Effector CD4-positive, alpha-beta T cell (primary cell): ENCODE measurements at regions not wholly inside any gene's neighbourhood (a gene's known extent, or its start where the extent isn't known, plus 50 kb on each side); places are given as distances from the start of the nearest gene placed in this dataset.

Experiments used
- DNase-seq: peaks from one replicate; pipeline ENCODE4 v3.0.0-alpha.2; 2020

DNA sequence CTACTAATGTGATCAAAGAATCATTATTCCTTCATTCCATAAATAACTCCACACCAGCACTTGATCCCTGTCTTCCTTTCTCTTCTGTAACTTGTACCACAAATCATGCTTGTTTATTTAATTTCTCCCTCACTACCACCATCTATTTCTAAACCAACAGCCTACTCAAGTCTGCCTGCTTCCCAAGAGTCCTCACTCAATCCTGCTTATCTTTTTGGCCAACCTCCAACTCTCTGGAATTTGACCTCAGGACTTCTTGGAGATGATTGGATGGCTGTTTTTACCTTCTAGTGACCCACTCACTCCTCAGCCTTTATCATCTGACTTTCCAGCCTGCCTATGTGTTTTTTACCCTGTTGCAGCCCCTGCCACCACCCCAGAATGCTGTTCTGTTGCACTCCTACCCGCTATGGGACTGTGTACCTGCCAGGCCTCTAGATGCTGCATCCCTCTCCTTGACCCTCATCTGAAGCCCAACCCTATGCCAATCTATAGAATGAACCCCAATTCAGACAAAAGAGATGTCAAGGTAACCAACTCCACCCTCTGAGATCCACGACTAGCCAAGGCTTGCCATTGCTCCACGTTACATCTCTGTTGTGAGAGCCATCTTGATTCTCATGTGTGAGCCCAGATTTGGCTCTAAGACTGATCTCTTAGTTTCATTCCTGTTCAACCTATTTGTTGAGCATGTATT lies 150.2 kb upstream of the PLEKHG7 start:
- no peak for DNase-seq

DNA sequence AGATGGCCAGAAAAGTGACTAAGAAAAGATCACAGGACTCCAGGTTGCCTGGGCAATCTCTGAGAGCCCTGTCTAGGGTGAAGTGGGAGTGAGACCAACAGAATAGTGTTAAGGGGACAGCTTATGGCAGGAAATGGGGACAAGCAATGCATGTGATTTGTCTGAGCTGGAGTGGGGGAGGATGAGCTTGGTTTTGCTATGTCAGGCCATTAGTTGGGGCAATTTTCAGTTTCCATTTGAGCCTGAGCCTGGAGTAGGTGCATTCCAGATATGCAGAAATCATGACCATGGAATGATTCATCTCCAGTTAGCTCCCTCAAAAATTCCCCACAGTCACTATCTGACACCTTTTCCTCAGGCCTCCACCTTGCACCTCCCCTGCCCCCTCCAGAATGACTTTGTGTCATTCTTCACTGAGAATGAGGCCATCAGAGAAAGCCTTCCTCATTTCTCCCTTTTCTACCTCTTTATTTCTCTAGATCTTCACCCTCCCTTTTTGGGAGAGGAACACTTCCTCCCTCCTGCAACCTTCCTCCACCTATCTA lies 150.9 kb upstream of the PLEKHG7 start:
- no peak for DNase-seq

DNA sequence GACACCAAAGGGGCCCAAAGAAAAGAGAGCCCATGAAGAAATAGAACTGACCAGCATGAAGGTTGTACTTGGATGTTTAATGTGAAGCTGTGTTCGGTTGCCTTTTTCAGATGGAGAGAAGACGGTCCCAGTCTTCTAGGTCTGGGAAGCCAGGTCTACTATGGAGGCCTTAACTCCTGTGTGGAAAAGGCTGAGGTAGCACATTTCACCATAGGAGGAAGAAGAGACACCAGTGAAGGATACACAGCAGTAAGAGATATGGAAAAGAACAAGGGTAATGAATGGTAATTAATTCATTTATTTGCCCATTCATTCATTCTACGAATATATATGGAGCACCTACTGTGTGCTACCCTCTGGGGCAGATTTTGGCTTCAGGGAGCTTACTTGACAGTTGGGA lies 151.6 kb upstream of the PLEKHG7 start:
- DNase-seq = no peak

DNA sequence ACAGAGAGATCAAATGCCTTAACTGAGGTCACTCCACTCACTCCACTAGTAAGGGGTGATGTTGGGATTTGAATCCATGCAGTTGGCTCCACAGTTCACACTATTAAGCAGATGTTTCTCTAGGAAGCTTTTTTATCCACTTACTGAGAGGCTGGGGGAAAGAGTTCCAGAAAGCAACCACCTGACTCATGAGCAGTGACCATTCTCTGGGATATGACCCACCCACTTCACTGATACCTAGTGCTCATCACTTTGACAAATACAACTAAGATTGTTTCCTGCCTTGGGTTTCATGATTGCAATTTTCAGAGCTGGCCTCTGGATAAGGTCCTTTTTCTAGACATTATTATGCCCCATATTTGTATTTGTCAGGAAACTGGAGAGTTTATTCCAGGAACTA lies 152.1 kb upstream of the PLEKHG7 start:
- no peak for DNase-seq

DNA sequence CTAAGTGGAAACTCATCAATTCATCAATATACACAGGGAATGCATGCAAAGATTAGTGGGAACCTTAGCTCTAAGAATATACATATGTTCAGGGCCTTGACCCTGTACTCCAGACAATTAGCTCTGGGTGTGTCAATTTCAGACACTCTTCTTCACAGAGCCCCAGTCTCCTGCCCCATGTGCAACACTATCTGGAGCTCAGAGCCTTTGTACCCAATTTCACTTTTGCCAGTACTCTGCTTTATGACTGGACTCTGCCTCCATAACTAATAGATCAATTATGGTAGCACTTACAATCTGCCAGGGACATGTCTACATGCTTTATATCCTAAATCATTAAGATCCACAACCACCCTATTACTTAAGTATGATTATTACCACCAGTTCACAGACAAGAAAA lies 152.5 kb upstream of the PLEKHG7 start:
- no peak for DNase-seq

DNA sequence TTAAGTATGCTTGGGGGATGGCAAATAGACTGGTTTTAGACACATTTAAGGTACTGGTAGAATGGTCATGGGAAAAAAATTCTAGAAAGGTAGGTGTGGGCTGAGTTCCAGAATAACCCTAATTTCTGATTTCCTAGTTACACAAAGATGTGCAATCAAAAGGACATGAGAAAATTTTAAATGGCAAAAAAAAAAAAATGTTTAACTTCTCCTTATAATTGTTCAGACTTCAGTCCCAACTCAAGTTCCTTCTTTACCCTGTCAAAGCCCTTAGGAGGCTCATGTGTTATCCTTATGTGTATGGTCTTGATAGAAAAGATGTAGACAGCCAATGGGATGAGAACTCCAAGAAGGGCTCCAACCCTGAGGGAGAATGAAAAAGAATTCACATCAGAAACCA lies 153.3 kb upstream of the PLEKHG7 start:
- no peak for DNase-seq

DNA sequence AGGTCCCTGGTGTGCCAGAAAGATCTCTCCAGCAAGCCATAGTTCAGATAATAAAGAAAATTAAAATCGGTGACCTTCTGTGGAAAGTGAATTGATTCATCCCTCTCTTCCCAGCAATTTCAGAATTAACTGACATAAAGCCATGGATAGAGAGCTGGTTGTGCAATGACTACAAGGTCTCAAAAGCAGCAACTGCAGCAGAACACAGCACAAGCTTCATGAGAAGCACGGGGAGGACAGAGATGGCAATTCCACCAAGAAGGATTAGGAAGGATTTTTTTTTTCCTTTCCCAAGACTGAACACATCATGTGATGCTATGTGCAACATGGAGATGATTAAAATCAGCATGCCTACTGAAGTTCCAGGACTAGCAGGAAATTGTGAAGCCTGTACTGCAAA lies 154.9 kb upstream of the PLEKHG7 start:
- DNase-seq = no peak

DNA sequence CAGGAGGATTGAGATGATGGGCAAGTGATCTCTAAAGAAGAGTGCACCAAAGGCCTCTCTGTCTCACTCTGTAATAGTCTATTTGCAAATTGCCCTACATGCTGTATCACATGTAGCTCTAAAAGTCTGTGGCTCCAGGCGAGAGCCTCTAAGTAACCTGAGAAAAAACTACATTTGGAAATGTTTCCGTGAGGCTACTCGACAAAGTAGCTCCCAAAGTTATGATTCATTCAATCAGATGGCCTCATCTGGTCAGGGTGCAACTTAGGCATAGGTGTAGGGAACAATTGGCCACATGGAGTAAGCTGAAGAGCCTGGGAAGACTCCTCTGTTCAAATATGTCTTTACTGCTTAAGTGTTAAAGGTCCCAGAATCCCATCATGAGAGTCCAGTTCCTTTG lies 155.4 kb upstream of the PLEKHG7 start:
- DNase-seq = no peak

DNA sequence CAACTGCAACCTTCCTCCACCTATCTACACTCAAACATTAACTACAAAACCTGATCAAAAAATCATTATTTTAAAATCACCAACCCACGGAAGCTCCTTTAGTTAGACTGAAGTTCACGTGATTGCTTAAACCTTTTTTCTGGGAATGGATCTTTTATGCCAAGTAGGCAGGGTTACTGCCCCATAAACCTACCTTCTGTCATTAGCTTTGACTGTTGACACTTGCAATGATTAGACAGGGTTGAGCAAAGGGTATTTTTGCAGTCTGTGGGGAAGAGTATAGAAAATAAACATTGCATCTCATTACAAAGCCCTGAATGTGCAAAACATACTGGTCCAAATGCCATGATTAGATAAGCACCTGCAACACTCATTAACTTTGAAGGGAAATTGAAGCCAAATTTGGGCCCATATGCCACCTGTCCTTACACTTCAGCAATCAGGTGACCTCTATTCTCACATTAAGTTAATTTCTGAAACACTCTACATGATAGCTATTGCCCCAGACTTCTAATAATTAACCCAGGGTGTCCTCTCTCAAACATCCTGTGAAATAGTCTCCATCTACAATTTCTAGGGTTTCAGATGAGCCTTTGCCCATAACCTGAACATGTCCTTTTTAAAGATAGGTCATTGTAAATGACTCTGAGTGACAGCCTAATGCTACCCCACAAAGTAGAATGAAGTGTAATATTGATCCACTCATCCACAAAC lies 156.0 kb upstream of the PLEKHG7 start:
- no peak for DNase-seq

DNA sequence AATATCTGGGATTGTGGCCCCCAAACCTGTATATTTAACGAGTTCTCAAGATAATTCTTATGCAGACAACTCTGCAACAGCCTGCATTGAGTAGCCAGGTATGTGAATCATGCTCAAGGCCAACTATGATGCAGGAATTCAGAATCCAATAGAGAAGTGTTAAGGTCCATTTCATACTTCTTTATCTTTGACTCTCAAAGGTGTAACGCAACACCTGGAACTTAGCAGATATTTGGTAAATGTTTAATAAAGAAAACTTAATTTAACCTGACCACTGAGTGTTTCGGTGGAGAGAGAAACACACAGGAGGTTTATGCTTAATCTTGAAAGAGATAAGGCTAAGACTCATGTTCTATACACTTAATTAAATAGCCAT lies 156.5 kb upstream of the PLEKHG7 start:
- no peak for DNase-seq

DNA sequence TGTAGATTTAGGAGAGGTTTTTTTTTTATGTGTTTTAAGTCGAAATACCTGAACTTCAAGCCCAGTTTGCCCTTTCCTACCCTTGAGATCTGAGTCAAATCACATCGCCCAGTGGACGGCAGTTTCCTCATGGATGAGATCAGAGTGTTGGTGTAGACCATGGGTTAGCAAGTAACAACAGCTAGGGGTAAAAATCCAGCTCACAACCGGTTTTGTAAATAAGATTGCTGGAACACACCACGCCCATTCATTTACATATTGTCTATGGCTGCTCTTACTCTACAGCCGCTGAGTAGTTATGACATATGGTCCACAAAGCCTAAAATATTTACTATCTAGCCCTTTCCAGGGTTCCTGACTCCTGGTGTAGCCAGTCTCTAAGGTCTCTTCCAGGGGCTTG lies 158.5 kb upstream of the PLEKHG7 start:
- DNase-seq = no peak

DNA sequence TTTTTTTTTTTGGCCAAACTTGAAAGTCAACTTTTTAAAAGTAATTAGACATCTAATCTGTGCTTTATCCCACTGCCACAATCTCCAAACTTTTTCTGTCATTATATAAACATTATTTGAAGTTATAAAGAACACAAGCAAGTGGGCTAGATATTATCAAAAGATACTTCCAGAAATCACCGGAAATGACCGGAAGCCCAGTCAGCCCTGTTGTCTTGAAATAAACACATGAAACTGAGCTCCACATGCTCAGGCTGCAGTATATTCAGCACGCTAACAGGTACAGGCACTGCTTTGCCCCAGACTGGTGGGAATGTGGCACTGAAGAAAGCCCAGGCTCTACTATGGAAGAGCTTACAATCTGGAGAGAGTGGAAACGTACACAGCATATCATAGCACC lies 158.9 kb upstream of the PLEKHG7 start:
- DNase-seq = no peak

DNA sequence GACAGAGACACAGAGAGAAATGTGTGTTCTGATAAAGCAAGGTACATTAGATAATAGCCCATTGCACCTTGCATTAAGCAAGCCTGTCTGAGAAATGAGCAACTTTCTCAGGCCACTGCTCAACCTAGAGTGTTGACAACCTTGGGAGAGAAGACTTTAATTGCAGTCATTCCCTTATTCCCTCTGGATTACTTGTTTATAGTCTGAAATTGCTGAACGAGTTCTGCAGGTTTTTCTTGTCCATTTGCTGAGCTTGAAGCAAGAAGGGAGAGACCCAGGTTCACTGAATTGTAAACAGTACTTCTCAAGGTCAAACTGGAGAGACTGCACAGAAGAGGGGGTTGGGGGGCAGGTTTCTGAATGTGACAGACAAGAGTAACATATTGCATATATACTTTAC lies 159.4 kb upstream of the PLEKHG7 start:
- no peak for DNase-seq

DNA sequence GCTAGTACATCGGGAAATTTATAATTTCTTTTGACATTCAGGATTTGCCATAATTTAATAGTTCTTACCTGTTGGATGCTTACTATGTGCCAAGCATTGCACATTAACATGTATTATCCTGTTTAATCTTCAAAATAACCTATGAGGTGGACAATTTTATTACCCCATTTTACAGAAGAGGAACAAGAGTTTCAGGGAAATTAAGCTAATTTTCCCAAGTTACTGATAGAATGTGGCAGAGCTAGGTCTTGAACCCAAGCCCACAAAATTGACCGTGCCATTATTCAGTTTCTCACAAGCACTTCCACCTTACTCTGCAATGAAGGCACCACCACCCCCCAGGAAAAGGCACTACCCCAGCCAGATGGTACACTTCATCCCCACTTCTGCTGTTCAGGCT lies 161.1 kb upstream of the PLEKHG7 start:
- DNase-seq = no peak

DNA sequence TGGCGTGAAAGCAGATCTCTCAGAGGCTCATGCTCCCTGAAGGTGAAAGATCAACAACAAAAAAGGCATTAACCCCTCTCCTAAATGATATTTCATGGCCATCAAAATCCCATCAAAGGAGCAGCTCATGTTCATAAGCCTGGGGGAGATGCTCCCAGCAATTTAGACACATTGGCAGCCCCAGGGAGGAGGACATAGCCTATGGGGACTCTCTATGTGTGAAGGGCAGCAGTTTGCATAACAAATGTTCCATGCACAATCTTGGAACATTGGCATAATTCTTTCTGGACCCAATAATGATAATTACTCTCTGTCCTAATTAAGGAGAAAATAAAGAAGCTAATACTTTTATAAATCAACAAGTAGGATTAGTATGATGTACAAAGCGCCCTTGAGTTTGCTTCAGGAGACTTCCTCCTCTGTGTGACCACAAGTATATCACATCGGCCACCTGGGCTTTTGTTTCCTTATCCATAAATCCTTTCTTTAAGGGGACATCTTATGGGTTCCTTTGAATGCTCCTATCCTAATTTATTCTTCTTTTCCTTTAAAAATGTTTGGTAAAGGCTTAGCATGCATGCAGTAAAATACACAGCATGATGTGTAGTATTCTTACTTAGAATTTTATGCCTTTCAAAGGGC lies 161.9 kb upstream of the PLEKHG7 start:
- no peak for DNase-seq

DNA sequence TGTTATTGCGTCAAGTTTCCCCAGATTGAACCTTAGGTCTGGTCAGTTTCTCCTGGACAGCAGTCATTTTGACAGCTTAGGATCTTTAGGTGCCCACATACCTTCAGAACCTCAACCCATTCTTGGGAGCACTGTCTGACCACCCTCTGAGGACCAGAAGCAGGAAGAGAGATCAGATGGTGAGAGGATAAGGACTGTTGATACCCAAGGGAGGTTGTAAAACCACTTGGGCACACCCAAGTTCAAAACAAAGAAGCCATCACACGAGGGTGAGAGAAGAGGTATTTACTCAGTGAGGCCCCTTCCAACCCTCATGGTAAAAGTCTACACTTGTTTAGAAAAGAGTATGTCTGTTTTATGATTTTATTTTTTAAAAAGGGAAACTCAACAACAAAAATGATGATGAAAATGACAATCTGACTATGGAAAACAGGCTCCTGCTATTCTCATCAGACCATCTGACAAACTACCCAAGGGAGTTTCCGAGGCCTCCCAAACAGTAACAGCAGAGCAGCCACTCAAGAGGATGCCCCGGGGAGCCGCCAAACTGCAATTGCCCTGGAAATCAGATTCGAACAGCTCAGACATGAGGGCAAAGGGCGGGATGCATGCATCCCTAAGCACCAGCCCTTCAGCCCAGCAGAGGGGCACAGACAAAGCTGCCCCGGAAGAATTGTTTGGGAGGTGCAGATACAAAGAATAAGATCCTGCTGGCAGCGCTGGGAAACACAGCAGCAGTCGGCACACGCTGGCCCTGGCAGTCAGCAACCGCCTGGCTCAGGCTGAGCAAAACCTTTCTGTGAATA lies 162.6 kb upstream of the PLEKHG7 start:
- no peak for DNase-seq

DNA sequence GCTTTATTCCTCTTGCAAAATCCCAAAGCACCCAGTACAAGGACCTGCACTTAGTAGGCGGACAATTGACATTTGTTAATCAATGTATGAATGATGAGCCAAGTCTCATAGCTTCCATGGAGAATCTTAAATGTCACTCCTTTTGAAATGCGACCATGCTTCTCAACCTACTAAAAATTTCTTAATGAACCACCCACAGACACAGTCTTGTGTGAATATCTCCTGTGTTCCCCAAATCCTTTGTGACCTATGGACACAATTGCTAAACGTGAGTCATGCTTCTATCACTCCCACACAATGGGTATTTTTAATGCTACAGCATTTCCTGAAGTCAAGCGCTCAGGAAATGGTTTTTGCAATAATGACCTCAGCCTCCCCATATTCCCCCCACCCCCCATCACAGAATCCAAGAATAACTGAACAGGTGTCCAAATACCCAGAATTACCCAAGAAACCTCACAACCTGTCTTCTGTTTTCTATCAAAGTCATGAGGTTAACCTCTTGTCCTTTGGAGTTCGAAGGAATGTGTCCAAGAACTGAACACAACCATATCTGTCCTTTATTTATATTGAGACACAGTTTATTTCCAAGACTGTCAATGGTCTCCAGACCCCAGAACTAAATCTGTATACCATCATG lies 163.6 kb upstream of the PLEKHG7 start:
- no peak for DNase-seq

DNA sequence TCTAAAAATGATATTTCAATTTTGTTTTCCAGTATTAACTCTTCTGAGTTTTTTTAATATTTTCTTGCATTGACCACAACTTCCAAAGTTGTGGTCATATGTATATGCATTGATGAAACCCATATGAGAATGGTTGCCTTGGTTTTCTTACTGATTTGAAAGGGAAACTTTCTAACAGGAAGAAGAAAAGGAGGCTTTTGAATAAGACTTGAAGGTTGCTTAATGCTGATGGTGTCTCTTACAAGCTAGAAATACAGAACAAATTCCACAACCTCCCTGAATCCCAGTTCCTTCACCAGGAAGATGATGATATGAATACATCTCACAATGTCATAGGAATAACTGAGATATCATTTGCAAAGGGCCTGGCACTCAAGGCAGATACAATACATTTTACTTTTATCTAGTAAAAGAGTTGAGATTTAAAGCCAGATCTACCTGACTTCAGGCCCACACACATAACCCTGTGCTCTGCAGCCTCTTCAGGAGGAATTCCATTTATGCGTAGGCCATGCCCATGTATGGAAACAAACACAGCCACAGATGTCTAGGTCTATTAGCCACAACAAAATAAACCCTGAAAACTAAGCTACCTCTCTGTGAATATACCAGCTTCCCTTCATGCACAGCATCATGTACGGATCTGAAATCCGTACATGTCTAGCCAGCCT lies 165.4 kb upstream of the PLEKHG7 start:
- no peak for DNase-seq

DNA sequence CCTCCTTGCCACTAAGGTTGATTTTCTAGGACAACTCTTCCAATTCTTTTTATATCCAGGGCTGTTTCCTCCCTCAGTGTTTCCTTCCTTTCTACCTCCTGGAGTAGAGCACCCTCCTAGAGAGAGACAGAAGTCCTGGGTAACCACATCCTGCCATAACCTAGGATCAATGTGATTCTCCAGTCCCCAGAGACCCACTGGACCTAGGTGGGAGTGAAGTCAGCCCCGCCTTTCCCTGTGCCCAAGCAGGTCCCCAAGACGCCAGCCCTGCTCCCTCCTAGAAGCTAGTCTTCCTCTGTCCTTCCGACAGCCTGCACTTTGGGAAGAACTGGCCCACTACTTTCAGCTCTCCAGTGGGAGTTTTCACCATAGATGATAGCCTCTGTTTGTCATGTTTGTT lies 166.8 kb upstream of the PLEKHG7 start:
- DNase-seq = no peak

DNA sequence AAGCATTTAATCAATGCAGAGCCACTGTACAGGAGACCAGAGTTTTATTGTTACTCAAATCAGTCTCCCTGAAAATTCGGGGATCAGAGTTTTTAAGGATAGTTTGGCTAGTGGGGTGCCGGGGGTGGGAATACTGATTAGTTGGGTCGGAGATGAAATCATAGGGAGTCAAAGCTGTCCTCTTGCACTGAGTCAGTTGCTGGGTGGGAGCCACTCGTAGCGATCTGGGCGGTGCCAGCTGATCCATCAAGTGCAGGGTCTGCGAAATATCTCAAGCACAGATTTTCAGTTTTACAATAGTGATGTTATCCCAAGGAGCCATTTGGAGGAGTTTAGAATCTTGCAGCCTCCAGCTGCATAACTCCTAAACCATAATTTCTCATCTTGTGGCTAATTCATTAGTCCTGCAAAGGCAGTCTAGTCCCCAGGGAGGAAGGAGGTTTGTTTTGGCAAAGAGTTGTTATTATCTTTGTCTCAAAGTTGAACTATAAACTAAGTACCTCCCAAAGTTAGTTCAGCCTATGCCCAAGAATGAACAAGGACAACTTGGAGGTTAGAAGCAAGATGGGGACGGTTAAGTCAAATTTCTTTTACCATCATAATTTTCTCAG lies 169.4 kb upstream of the PLEKHG7 start:
- DNase-seq = no peak

DNA sequence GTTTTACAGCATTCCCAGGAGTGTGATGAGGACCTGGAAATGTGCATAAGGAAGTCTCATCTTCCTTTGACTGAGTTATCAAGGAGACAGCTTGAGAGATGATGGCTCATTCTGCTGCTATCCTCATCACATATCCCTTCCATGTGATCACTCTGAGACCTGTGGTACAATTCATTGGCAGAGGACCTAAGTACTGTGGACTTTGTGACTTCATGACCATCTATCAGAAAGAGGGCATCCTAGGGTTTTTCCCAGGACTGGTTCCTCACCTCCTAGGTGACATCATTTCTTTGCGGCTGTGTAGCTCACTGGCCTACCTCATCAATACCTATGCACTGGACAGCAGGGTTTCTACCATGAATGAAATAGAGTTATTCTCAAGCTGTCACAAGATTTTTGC lies 172.1 kb upstream of the PLEKHG7 start:
- no peak for DNase-seq

DNA sequence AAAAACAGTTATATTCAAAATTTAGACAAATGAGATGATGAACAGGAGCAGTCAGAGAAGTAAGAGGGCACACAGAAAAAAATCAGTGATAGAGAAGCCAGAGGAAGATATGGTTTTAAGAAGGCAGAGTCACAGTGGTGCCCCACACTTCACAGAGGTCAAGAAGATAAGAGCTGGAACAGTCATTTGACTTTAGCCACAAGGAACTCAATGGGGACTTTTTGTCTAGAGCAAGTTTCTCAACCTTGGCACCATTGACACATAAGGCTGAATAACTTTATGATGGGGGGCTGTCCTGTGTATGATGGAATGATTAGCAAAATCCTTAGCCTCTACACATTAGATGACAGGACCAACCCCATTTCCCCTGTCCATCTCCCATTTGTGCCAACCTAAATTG lies 172.8 kb upstream of the PLEKHG7 start:
- no peak for DNase-seq
